ENCODE measurements at regions not wholly inside any gene's neighbourhood (a gene's known extent, or its start where the extent isn't known, plus 50 kb on each side); places are given as distances from the start of the nearest gene placed in this dataset.

DNA sequence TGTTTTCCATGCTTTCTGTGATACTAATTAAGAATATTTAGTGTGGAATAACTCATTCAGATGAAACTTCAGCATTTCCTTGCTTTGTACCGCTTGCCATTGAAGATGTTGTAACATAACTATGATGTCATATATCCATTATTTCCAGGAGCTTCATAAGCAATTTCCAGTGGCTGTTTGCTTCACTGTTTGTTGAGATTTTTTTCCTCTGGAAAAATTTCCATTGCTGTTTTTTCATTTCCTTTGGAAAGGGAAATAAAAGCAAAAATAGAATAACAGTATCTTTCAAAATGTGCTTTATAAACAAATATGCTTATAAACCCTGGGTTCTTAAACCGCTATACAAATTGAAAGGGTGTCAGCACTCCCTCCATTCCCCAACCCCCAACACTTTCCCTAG is 319.6 kb upstream of the SEMA6D start:
- TF ChIP-seq CTCF (IDR thresholded peaks at IDR 0.05) = no peak
- TF ChIP-seq GATA3 (IDR thresholded peaks at IDR 0.05; ENCODE audit: borderline replicate concordance) = no peak
- no peak for TF ChIP-seq EP300 (IDR thresholded peaks at IDR 0.05)
- TF ChIP-seq REST (IDR thresholded peaks at IDR 0.05) = no peak
- no peak for TF ChIP-seq RFX5 (IDR thresholded peaks at IDR 0.05)
- TF ChIP-seq ZSCAN20 (CRISPR knock-in tag; IDR thresholded peaks at IDR 0.05) = no peak
- TF ChIP-seq ZC3H11A (IDR thresholded peaks at IDR 0.05) = no peak
- TF ChIP-seq JUNB (IDR thresholded peaks at IDR 0.05) = no peak
- TF ChIP-seq CEBPB (IDR thresholded peaks at IDR 0.05) = no peak
- no peak for TF ChIP-seq CHD4 (IDR thresholded peaks at IDR 0.05; ENCODE audit: borderline replicate concordance)
- TF ChIP-seq CBX8 (IDR thresholded peaks at IDR 0.05) = no peak

Measured in A549 (cell line).